ENCODE measurements at regions not wholly inside any gene's neighbourhood (a gene's known extent, or its start where the extent isn't known, plus 50 kb on each side); places are given as distances from the start of the nearest gene placed in this dataset.

- no peak for TF ChIP-seq CTCF (IDR thresholded peaks at IDR 0.05)
- no peak for TF ChIP-seq ZFX (IDR thresholded peaks at IDR 0.05; ENCODE audit: borderline replicate concordance)
Measured at GRCh38 chr22:44645531-44645930, 56.5 kb upstream of the PRR5 start.
